ENCODE measurements at regions not wholly inside any gene's neighbourhood (a gene's known extent, or its start where the extent isn't known, plus 50 kb on each side); places are given as distances from the start of the nearest gene placed in this dataset.
A peak's percentile ranks its signal among the peaks of the same experiment; 100 is the strongest.

DNA sequence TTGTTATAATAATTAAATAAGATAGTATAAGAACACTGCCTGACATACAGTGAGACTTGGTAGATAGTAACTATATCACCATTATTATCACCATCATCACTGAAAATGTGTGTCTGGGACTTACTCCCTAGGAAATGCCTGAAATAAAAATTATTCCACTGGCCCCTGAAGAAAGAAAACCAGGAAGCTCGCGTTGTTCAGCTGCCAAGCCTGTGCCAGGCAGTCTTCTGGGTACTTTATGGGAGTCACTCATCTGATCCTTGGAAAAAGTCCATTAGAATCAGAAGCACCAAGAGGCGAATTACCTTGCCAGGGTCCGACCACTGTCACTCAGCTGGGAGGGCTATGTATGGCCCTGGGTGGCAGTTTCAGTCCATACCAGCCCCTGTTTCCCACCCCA is 220.3 kb upstream of the TPM1 start:
- peaks cover 5 to 21% (median 15%) of the 10 kb centered on the region in 4 donors for H3K4me1 ChIP-seq (ENCODE audit: control insufficient read depth in 4 of 4, insufficient read depth in 4 of 4, low read length in 3 of 4)
- no peaks in the 10 kb centered on the region for H3K27me3 ChIP-seq (ENCODE audit: control insufficient read depth in 4 of 4, insufficient read depth in 4 of 4, low read length in 3 of 4)
- 51% methylated on average over 4 of the region's 4 CpGs for WGBS
- no peak overlapping the region for H3K9ac ChIP-seq (ENCODE audit: low read depth in 1 of 2, low read length in 2 of 2)
- H3K27ac ChIP-seq (ENCODE audit: low read depth in 1 of 2, low read length in 2 of 2), result peak overlapping the region; percentile 86 to 95
- TF ChIP-seq TAF1 (conservative IDR thresholded peaks at IDR 0.05) (no peak), HNF4G (IDR thresholded peaks at IDR 0.05) (no peak), EGR1 (IDR thresholded peaks at IDR 0.05; ENCODE audit: low read depth in 2 of 2) (no peak), FOXA1 (IDR thresholded peaks at IDR 0.05) (no peak), RAD21 (IDR thresholded peaks at IDR 0.05) (no peak), FOXA2 (IDR thresholded peaks at IDR 0.05) (no peak), YY1 (IDR thresholded peaks at IDR 0.05) (no peak), HNF4A (conservative IDR thresholded peaks at IDR 0.05) (no peak), SP1 (IDR thresholded peaks at IDR 0.05) (no peak), JUND (IDR thresholded peaks at IDR 0.05) (no peak), NR2F2 (IDR thresholded peaks at IDR 0.05) (no peak)
- TF ChIP-seq, protein P1, sequence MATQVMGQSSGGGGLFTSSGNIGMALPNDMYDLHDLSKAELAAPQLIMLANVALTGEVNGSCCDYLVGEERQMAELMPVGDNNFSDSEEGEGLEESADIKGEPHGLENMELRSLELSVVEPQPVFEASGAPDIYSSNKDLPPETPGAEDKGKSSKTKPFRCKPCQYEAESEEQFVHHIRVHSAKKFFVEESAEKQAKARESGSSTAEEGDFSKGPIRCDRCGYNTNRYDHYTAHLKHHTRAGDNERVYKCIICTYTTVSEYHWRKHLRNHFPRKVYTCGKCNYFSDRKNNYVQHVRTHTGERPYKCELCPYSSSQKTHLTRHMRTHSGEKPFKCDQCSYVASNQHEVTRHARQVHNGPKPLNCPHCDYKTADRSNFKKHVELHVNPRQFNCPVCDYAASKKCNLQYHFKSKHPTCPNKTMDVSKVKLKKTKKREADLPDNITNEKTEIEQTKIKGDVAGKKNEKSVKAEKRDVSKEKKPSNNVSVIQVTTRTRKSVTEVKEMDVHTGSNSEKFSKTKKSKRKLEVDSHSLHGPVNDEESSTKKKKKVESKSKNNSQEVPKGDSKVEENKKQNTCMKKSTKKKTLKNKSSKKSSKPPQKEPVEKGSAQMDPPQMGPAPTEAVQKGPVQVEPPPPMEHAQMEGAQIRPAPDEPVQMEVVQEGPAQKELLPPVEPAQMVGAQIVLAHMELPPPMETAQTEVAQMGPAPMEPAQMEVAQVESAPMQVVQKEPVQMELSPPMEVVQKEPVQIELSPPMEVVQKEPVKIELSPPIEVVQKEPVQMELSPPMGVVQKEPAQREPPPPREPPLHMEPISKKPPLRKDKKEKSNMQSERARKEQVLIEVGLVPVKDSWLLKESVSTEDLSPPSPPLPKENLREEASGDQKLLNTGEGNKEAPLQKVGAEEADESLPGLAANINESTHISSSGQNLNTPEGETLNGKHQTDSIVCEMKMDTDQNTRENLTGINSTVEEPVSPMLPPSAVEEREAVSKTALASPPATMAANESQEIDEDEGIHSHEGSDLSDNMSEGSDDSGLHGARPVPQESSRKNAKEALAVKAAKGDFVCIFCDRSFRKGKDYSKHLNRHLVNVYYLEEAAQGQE (IDR thresholded peaks at IDR 0.05), result no peak
- TF ChIP-seq, protein P2, sequence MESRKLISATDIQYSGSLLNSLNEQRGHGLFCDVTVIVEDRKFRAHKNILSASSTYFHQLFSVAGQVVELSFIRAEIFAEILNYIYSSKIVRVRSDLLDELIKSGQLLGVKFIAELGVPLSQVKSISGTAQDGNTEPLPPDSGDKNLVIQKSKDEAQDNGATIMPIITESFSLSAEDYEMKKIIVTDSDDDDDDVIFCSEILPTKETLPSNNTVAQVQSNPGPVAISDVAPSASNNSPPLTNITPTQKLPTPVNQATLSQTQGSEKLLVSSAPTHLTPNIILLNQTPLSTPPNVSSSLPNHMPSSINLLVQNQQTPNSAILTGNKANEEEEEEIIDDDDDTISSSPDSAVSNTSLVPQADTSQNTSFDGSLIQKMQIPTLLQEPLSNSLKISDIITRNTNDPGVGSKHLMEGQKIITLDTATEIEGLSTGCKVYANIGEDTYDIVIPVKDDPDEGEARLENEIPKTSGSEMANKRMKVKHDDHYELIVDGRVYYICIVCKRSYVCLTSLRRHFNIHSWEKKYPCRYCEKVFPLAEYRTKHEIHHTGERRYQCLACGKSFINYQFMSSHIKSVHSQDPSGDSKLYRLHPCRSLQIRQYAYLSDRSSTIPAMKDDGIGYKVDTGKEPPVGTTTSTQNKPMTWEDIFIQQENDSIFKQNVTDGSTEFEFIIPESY (IDR thresholded peaks at IDR 0.05), result no peak
- TF ChIP-seq, protein P3, sequence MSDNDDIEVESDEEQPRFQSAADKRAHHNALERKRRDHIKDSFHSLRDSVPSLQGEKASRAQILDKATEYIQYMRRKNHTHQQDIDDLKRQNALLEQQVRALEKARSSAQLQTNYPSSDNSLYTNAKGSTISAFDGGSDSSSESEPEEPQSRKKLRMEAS (IDR thresholded peaks at IDR 0.05), result no peak
- TF ChIP-seq, protein P4, sequence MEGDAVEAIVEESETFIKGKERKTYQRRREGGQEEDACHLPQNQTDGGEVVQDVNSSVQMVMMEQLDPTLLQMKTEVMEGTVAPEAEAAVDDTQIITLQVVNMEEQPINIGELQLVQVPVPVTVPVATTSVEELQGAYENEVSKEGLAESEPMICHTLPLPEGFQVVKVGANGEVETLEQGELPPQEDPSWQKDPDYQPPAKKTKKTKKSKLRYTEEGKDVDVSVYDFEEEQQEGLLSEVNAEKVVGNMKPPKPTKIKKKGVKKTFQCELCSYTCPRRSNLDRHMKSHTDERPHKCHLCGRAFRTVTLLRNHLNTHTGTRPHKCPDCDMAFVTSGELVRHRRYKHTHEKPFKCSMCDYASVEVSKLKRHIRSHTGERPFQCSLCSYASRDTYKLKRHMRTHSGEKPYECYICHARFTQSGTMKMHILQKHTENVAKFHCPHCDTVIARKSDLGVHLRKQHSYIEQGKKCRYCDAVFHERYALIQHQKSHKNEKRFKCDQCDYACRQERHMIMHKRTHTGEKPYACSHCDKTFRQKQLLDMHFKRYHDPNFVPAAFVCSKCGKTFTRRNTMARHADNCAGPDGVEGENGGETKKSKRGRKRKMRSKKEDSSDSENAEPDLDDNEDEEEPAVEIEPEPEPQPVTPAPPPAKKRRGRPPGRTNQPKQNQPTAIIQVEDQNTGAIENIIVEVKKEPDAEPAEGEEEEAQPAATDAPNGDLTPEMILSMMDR (IDR thresholded peaks at IDR 0.05; ENCODE audit: low read depth, low read length, missing input control), result no peak
- no peaks in the 10 kb centered on the region for H3K36me3 ChIP-seq (ENCODE audit: control insufficient read depth in 4 of 4, insufficient read depth in 3 of 4, low read depth in 1 of 4, low read length in 3 of 4)
- H3K4me3 ChIP-seq (ENCODE audit: low read depth in 1 of 3, low read length in 3 of 3), result no peak overlapping the region
- H3K9me3 ChIP-seq (ENCODE audit: control insufficient read depth in 4 of 4, low read length in 3 of 4), result no peaks in the 10 kb centered on the region
- no peak for DNase-seq (ENCODE audit: low spot score)

DNA sequence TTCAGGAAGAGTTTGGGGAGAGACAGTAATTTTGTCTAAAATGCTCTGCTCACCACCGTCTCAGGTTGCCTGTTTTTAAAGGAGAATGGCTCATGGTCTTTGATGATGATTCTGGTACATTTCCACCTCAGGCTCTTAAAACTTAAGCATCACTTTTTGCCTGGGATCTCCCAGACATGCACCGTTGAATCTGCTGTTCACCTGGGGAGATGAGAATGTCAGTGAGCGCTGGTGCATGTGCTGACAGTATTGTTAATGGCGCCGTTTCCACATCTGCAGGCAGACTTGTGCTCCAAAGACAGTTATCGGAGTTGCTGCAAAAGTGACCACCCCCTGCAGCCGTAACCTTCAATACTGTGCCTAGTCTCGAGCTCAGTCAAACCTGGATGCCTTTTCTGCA is 219.0 kb upstream of the TPM1 start:
- no peak overlapping the region for H3K9ac ChIP-seq (ENCODE audit: low read depth in 1 of 2, low read length in 2 of 2)
- WGBS, result 96% methylated on average over 8 of the region's 8 CpGs
- no peak overlapping the region for H3K27ac ChIP-seq (ENCODE audit: low read depth in 1 of 2, low read length in 2 of 2)
- H3K9me3 ChIP-seq (ENCODE audit: control insufficient read depth in 4 of 4, low read length in 3 of 4), result no peaks in the 10 kb centered on the region
- TF ChIP-seq HNF4A (conservative IDR thresholded peaks at IDR 0.05) (no peak), EGR1 (IDR thresholded peaks at IDR 0.05; ENCODE audit: low read depth in 2 of 2) (no peak), YY1 (IDR thresholded peaks at IDR 0.05) (no peak), RXRA (IDR thresholded peaks at IDR 0.05) (no peak), FOXA1 (IDR thresholded peaks at IDR 0.05) (no peak), JUND (IDR thresholded peaks at IDR 0.05) (no peak), SP1 (IDR thresholded peaks at IDR 0.05) (no peak), NR2F2 (IDR thresholded peaks at IDR 0.05) (no peak)
- TF ChIP-seq, protein P4 (IDR thresholded peaks at IDR 0.05; ENCODE audit: low read depth, low read length, missing input control), result no peak
- TF ChIP-seq, protein P5, sequence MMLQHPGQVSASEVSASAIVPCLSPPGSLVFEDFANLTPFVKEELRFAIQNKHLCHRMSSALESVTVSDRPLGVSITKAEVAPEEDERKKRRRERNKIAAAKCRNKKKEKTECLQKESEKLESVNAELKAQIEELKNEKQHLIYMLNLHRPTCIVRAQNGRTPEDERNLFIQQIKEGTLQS (IDR thresholded peaks at IDR 0.05), result no peak
- TF ChIP-seq, protein P3 (IDR thresholded peaks at IDR 0.05), result no peak
- H3K27me3 ChIP-seq (ENCODE audit: control insufficient read depth in 4 of 4, insufficient read depth in 4 of 4, low read length in 3 of 4), result no peaks in the 10 kb centered on the region
- H3K4me1 ChIP-seq (ENCODE audit: control insufficient read depth in 4 of 4, insufficient read depth in 4 of 4, low read length in 3 of 4), result peaks cover 5 to 23% (median 16%) of the 10 kb centered on the region in 4 donors
- H3K36me3 ChIP-seq (ENCODE audit: control insufficient read depth in 4 of 4, insufficient read depth in 3 of 4, low read depth in 1 of 4, low read length in 3 of 4), result no peaks in the 10 kb centered on the region
- no peak overlapping the region for H3K4me3 ChIP-seq (ENCODE audit: low read depth in 1 of 3, low read length in 3 of 3)
- DNase-seq (ENCODE audit: low spot score), result no peak

Measured in liver (tissue), 8 donors.